HG02943 (cell line): ENCODE measurements at regions not wholly inside any gene's neighbourhood (a gene's known extent, or its start where the extent isn't known, plus 50 kb on each side); places are given as distances from the start of the nearest gene placed in this dataset.

ENCODE experiments used
- ATAC-seq: cut with Tn5 transposase; IDR thresholded peaks from one replicate; pipeline ENCODE4 v1.9.1; 2021; ENCODE audit warnings: mild to moderate bottlenecking, low read depth, moderate library complexity; ENCODE audit not compliant: unreplicated experiment

- peak; percentile 73 for ATAC-seq
Observed at GRCh38 chr3:176579711-176580185, 617.5 kb downstream of the TBL1XR1 start.

GRCh38 chr3:176578316-176578715 lies 619.0 kb downstream of the TBL1XR1 start:
- no peak for ATAC-seq

GRCh38 chr3:176577447-176577846 lies 619.8 kb downstream of the TBL1XR1 start:
- no peak for ATAC-seq

DNA sequence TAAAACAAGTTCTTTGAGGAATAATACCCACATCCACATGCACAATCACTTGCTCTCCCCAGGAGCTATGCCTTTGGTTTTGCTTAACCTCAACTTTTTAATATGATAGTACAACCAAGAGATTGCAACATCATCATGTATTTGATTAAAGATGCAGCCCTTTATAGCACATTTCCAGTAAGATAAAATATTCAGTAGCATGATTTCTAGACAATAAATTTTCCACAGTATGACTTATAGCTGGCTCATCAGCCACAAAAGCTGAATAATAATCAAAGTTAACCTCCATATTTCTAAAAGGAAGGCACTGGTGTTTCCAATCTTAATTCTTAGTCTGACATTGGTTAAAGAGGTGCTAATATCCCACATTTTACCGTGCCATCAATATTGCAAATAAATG lies 622.5 kb downstream of the TBL1XR1 start:
- no peak for ATAC-seq

GRCh38 chr3:176571926-176572325 lies 625.4 kb downstream of the TBL1XR1 start:
- ATAC-seq = no peak

DNA sequence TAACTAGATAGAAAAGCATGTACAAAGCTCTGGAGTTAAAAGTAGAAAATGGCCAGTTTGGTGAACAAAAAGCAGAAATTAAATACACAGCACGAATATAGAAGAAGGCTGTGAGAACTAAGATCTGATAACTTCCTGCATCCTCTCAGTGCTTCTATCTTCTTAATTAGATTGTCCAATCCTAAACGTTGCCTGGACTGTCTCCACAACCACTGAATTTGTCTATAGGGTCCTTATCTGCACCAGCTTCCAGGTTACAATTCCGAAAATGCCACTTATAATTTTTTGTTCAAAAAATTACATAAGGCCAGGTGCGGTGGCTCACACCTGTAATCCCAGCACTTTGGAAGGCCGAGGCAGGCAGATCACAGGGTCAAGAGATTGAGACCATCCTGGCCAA lies 626.3 kb downstream of the TBL1XR1 start:
- ATAC-seq = no peak

DNA sequence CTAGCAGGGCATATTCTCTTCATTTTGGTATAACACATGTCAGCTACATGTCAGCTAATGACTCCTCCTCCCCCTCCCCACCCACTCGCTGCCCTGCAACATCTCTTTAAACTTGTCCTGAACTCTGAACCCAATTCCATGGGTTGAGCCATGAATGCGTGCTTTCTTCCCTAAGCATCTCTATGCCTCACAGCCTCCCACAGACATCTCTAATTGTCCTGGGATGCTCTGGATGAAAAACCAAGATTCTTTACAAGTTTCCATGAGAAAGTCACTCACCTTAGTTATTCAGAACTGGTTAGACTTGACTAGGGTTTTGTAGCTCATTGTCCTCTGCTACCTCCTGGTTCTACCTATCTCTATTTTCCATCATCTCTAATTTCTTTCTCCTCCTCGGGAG lies 629.1 kb downstream of the TBL1XR1 start:
- ATAC-seq = no peak

- no peak for ATAC-seq
Observed at GRCh38 chr3:176566757-176567156, 630.5 kb downstream of the TBL1XR1 start.

DNA sequence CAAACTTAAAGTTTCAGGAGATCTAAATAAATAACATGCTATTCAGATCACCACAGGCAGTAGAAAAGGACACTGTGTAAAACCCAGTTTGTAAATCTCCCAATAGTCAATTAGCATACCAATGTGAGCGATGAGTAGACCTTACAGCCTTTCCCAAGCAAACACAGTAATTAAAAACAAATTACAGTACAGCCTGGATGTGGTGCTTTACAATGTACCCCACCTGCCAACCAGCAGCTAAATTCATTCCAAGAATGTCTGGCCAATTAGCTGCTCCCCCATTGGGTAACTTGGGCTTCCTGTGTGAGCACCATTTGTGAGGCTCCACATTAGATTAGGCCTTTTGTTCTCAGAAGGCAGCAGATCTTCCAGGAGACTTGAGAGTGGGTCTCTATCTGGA lies 635.0 kb downstream of the TBL1XR1 start:
- no peak for ATAC-seq

DNA sequence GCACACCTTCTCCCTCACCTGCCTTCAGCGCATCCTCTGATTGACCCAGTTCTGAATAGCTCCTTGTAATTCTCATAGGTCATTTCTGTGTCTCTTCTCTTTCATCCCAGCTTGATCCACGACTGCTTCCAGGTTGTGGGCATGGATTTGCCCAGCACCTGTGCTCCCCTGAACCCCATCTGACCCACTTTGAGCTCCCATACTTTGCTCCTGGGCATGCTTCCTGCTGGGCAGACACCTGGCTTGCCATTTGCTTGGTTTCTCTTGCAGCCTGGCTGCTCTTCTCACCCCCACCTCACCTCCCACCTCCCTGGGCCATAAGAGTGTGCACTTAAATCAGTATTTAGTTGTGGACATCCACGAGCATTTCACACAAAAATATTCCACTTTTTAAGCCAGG lies 635.5 kb downstream of the TBL1XR1 start:
- ATAC-seq = no peak

GRCh38 chr3:176554791-176555654 lies 642.3 kb downstream of the TBL1XR1 start:
- no peak for ATAC-seq

DNA sequence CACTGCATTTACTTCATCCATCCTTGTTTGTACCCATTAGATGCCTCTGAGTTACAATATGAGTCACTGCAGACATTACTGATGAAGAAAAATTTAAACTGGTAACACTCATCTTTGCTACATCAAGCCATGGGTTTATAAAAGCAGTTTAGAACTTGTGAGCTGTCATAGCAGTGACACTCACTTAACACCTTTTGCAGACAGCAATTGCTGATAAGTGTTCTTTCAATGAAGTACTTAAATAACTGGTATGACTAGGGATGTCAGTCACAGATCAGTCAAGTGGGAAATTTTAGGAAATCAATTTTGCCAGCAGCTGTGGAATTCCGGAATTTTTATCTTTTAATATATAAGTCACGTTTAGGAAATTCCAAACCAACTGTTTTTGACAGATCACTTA lies 643.0 kb downstream of the TBL1XR1 start:
- ATAC-seq = no peak

- no peak for ATAC-seq
Observed at GRCh38 chr3:176526942-176527341, 670.3 kb downstream of the TBL1XR1 start.

- ATAC-seq = no peak
Observed at GRCh38 chr3:176526225-176526624, 671.1 kb downstream of the TBL1XR1 start.

DNA sequence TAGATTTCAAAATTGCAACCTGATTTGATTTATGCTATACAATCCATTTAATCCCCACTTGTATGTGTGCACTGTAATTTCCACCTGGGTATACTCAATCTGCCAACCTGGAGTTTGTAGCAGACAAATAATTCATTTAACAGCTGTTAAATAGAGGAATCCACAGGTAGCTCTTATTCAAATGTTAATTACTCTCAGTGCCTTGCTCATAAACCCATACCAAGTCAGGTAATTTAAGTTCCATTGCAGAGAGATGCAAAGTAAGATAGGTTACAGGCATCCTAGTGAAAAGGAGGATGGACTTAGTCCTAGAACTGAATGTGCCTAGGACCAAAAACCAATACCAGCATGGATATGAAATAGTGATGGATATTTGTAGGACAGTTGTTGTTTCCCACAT lies 674.2 kb downstream of the TBL1XR1 start:
- ATAC-seq = no peak

DNA sequence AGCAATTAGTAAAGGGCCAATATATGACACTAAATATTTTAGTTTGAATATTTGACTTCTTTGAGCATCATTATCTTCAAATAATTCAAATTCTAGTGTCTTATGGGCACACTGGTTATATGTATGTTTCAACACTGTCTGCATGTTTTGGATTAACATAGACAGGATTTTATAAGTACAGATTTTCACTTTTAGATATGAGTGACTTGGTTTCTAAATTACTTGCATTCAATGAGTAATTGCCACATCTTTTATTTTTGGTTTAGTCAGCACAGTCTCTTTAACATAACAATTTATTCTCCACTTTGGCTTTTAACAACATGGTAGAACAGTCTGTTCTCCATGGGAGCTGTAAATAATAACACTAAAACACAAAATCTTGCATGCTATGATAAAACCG lies 674.8 kb downstream of the TBL1XR1 start:
- no peak for ATAC-seq

DNA sequence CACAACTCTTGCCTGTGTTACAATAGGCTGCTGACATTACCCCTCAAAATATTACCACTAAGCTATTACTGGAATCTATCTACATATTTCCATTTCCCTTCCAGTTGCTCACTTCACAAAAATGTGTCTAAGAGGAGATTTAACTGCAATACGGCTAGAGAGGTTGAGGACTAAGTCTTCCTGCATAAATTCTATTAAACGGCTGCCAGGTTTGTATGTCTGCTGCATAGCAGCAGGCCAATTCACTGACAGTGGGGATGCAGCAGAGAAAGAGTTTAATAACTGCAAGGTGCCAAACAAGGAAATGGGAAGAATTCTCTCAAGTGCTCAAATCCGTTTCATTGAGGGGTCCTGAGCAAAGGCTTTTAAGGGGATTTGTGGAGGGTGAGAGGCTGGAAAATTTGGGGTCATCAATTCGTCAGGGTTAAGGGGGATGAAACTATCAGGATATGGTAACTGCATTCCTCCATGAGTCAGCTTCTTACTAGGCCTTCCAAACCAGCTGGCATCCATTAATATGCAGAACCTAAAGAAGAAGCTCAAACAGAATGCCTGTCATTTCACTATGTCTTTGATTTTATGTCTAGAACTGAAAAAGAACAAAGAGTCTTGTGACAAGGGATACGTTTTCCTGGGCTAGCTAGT lies 675.6 kb downstream of the TBL1XR1 start:
- no peak for ATAC-seq

- ATAC-seq = no peak
Observed at GRCh38 chr3:176514297-176514696, 683.0 kb downstream of the TBL1XR1 start.

- ATAC-seq = no peak
Observed at GRCh38 chr3:176513604-176514003, 683.7 kb downstream of the TBL1XR1 start.

- ATAC-seq = no peak
Observed at GRCh38 chr3:176512037-176512436, 685.2 kb downstream of the TBL1XR1 start.

GRCh38 chr3:176510097-176510496 lies 687.2 kb downstream of the TBL1XR1 start:
- no peak for ATAC-seq
